Panc1 (cell line): ENCODE measurements at regions not wholly inside any gene's neighbourhood (a gene's known extent, or its start where the extent isn't known, plus 50 kb on each side); places are given as distances from the start of the nearest gene placed in this dataset.

ENCODE experiments used
- ATAC-seq: fragments of 200-7000 bp; cut with Tn5 transposase; 2 replicates; pipeline ENCODE4 v1.9.1; 2020; ENCODE audit warnings: mild to moderate bottlenecking, moderate library complexity
- BruUV-seq: library from RNA; stranded (reverse); fragments of 400-500 nt; replicated peaks from 2 replicates; lab custom pipeline; 2021; lab: Mats Ljungman, UMichigan
- CTCF ChIA-PET: fragments of 300-600 bp; sonication (Branson Sonifier 250); formaldehyde crosslinking; loops from one replicate; lab custom pipeline; 2022; ENCODE audit warnings: antibody characterized with exemption; lab: Charles Lee
- POLR2A ChIA-PET: fragments of 300-600 bp; sonication (Branson Sonifier 250); formaldehyde crosslinking; loops from one replicate; lab custom pipeline; 2022; ENCODE audit warnings: antibody characterized with exemption; lab: Charles Lee
- DNase-seq: peaks from one replicate; pipeline ENCODE4 v3.0.0-alpha.2; 2010; ENCODE audit warnings: low read depth, low spot score
- H3K27ac ChIP-seq: 2 replicates; pipeline ENCODE4 v1.5.1; 2011; ENCODE audit warnings: mild to moderate bottlenecking, low read length, inconsistent platforms
- H3K27me3 ChIP-seq: fragments of 200-500 bp; sonication (Bioruptor generic); 2 replicates; pipeline ENCODE4 v1.6.0; 2014; ENCODE audit warnings: low read length, inconsistent platforms; ENCODE audit not compliant: control insufficient read depth, insufficient read depth
- H3K36me3 ChIP-seq: fragments of 200-500 bp; sonication (Bioruptor generic); 2 replicates; pipeline ENCODE4 v1.5.1; 2014; ENCODE audit warnings: inconsistent platforms, mild to moderate bottlenecking, low read length, moderate library complexity; ENCODE audit not compliant: control insufficient read depth, insufficient read depth
- H3K4me1 ChIP-seq: 2 replicates; pipeline ENCODE4 v1.5.1; 2011; ENCODE audit warnings: inconsistent platforms, mild to moderate bottlenecking, low read length, moderate library complexity; ENCODE audit not compliant: control insufficient read depth, insufficient read depth
- H3K4me3 ChIP-seq, 2 experiments: 2 replicates each; pipeline ENCODE4 v1.5.1; 2011 to 2012; ENCODE audit warnings: low read depth in 2 of 2, low read length in 2 of 2, mild to moderate bottlenecking in 2 of 2, inconsistent platforms in 1 of 2, moderate library complexity in 1 of 2
- H3K9me3 ChIP-seq: fragments of 200-500 bp; sonication (Bioruptor generic); 2 replicates; pipeline ENCODE4 v1.5.1; 2014; ENCODE audit warnings: low read depth, mild to moderate bottlenecking, inconsistent platforms, low read length, moderate library complexity; ENCODE audit not compliant: control insufficient read depth, insufficient read depth
- CTCF ChIP-seq: fragments of 450-650 bp; IDR thresholded peaks from 2 replicates; pipeline ENCODE4 v1.5.1; 2017; ENCODE audit warnings: mild to moderate bottlenecking
- POLR2AphosphoS5 ChIP-seq: IDR thresholded peaks from 2 replicates; pipeline ENCODE4 v1.6.1; 2012; ENCODE audit warnings: mild to moderate bottlenecking, low read depth, low read length, moderate library complexity
- SIN3A ChIP-seq: IDR thresholded peaks from 2 replicates; pipeline ENCODE4 v1.6.1; 2012; ENCODE audit warnings: low read depth, mild to moderate bottlenecking, low read length, moderate library complexity, borderline replicate concordance; ENCODE audit not compliant: insufficient read depth
- TCF7L2 ChIP-seq: IDR thresholded peaks from 2 replicates; pipeline ENCODE4 v1.6.1; 2011; ENCODE audit warnings: mild to moderate bottlenecking, low read depth, low read length, inconsistent platforms
- in situ Hi-C: cut with HindIII; loops from 2 replicates; pipeline ENCODE4 v1.10.0; 2016; ENCODE audit warnings: low sequenced_read_pairs, low pct_unique_long_range_greater_than_20kb
- intact Hi-C: fragments of 100-400 bp; cut with micrococcal nuclease; formaldehyde crosslinking; loops from one replicate; pipeline ENCODE4 v1.10.0; 2022; ENCODE audit not compliant: unreplicated experiment
- TF ChIP-seq, protein P1 (sequence below), 2 experiments: IDR thresholded peaks; 2 replicates each; pipeline ENCODE4 v1.6.1; 2011 to 2012; ENCODE audit warnings: low read depth in 2 of 2, control low read depth in 1 of 2, low read length in 1 of 2, mild to moderate bottlenecking in 1 of 2, moderate library complexity in 1 of 2; ENCODE audit not compliant: insufficient read depth in 1 of 2

DNA sequence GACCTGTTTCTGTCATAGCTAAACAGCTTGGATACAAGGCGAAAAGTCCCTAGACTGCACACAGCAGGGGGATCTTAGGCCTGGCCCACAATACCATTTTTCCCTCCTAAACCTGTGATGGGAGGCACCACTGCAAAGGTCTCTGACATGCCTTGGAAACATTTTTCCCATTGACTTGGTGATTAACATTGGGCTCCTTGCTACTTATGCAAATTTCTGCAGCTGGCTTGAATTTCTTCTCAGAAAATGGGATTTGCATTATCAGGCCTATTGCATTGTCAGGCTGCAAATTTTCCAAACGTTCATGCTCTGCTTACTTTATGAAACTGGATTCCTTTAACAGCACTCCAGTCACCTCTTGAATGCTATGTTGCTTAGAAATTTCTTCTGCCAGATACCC, 136.2 kb upstream of the TSHZ3 start:
- in situ Hi-C loops = no loop called here
- Histone ChIP-seq H3K4me1 (no peaks in the 10 kb centered on the region), H3K27ac (no peak overlapping the region), H3K4me3 (no peak overlapping the region), H3K27me3 (no peaks in the 10 kb centered on the region), H3K9me3 (no peaks in the 10 kb centered on the region), H3K36me3 (no peaks in the 10 kb centered on the region)
- ChIA-PET CTCF (no interaction called here), POLR2A (no interaction called here)
- DNase-seq (no peak), ATAC-seq (no peak)
- intact Hi-C loops = no loop called here
- TF ChIP-seq SIN3A (no peak), CTCF (no peak), TCF7L2 (no peak), POLR2AphosphoS5 (no peak)
- TF ChIP-seq, protein P1, sequence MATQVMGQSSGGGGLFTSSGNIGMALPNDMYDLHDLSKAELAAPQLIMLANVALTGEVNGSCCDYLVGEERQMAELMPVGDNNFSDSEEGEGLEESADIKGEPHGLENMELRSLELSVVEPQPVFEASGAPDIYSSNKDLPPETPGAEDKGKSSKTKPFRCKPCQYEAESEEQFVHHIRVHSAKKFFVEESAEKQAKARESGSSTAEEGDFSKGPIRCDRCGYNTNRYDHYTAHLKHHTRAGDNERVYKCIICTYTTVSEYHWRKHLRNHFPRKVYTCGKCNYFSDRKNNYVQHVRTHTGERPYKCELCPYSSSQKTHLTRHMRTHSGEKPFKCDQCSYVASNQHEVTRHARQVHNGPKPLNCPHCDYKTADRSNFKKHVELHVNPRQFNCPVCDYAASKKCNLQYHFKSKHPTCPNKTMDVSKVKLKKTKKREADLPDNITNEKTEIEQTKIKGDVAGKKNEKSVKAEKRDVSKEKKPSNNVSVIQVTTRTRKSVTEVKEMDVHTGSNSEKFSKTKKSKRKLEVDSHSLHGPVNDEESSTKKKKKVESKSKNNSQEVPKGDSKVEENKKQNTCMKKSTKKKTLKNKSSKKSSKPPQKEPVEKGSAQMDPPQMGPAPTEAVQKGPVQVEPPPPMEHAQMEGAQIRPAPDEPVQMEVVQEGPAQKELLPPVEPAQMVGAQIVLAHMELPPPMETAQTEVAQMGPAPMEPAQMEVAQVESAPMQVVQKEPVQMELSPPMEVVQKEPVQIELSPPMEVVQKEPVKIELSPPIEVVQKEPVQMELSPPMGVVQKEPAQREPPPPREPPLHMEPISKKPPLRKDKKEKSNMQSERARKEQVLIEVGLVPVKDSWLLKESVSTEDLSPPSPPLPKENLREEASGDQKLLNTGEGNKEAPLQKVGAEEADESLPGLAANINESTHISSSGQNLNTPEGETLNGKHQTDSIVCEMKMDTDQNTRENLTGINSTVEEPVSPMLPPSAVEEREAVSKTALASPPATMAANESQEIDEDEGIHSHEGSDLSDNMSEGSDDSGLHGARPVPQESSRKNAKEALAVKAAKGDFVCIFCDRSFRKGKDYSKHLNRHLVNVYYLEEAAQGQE (IDR thresholded peaks at IDR 0.05; ENCODE audit: insufficient read depth in 1 of 2, low read depth in 2 of 2, low read length in 1 of 2) = no peak
- no TSS peak for BruUV-seq

DNA sequence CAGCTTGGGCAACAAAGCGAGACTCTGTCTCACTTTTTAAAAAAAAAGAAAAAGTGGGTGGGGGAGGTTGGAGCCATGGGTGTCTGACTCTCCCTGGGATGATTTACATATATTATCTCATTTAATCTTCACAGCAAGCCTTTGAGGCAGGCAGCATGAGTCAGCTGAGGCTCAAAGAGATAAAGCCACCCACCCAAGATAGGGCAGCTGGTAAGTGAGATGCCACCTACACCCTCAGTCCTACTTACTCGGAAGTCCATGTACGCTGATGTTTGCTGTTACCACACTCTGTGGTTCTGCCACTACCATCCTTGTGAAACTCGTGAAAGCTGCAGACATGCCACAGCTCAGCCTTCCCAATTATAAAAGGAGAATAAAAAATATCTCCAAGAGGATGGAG, 142.0 kb upstream of the TSHZ3 start:
- CTCF ChIA-PET = interaction anchor here (0.9 kb wide), 1 partner anchor 822 kb away, joined by 5 read pairs; no protein-coding TSS in a partner anchor
- DNase-seq (no peak), ATAC-seq (no peak)
- POLR2A ChIA-PET = no interaction called here
- TF ChIP-seq CTCF (no peak), SIN3A (no peak), POLR2AphosphoS5 (no peak), TCF7L2 (no peak)
- TF ChIP-seq, protein P1 (IDR thresholded peaks at IDR 0.05; ENCODE audit: insufficient read depth in 1 of 2, low read depth in 2 of 2, low read length in 1 of 2) = no peak
- in situ Hi-C loops = no loop called here
- Histone ChIP-seq H3K27me3 (no peaks in the 10 kb centered on the region), H3K9me3 (no peaks in the 10 kb centered on the region), H3K36me3 (no peaks in the 10 kb centered on the region), H3K27ac (no peak overlapping the region), H3K4me3 (no peak overlapping the region), H3K4me1 (no peaks in the 10 kb centered on the region)
- intact Hi-C loops = no loop called here
- BruUV-seq = no TSS peak
